ENCODE measurements at regions not wholly inside any gene's neighbourhood (a gene's known extent, or its start where the extent isn't known, plus 50 kb on each side); places are given as distances from the start of the nearest gene placed in this dataset.
"Not testable (repeated sequence)": the region's sequence is repeated elsewhere in the genome, so short reads cannot be mapped to it uniquely, and the experiment has no call there.

GRCh38 chr5:36739751-36740221, 133.4 kb downstream of the SLC1A3 start:
- H3K27ac ChIP-seq, result no peak overlapping the region
- no peak for TF ChIP-seq ZFX (IDR thresholded peaks at IDR 0.05; ENCODE audit: borderline replicate concordance)
- peak; percentile 91 for TF ChIP-seq CTCF (IDR thresholded peaks at IDR 0.05)

- no peak for TF ChIP-seq ZFX (IDR thresholded peaks at IDR 0.05; ENCODE audit: borderline replicate concordance)
- TF ChIP-seq CTCF (IDR thresholded peaks at IDR 0.05), result no peak
- H3K27ac ChIP-seq, result no peak overlapping the region
These were observed 134.0 kb downstream of the SLC1A3 start for GRCh38 chr5:36740259-36740898.

- H3K27ac ChIP-seq, result no peak overlapping the region
- TF ChIP-seq ZFX (IDR thresholded peaks at IDR 0.05; ENCODE audit: borderline replicate concordance), result no peak
These were observed 134.7 kb downstream of the SLC1A3 start for GRCh38 chr5:36741128-36741527.

DNA sequence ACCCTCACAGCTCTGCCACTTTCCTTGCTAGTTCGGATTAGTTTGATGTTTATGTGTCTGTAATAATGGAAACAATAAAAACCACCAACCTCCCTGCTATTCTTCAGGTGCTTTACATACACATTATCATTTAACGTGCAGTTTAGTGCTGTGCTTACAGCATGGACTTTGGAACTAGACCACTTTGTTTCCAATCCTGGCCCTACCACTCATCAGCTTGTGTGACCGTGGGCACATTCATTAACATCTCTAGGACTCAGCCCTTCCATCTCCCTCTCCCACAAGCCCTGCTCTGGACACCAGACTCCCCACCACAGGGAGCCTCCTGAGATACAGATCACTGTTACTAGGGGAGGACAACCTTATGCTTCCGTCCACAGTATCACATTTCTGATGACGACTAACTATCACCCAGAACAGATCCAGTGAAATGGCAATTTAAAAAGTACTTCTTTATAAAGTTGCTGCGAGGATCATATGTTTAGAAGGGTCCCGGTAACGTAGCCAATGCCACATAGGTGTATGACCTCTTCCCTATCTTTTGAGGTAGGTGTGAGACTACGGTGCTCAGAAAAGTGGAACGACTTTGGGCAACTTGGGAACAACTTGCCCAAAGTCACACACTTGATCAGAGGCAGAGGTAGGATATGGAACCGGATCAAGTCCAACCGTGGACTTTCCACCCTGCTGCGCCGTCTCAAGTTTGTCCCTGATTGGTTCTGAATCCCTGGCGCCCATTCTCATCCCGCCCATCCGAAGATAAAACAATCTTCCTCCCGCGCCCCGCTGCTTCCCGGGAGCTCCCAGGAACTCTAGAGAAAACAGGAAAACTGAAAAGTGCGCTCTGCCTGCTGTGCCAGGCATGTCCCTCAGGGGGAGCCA, 132.4 kb upstream of the NIPBL start:
- peak overlapping the region; percentile 99 for H3K27ac ChIP-seq
- no peak for TF ChIP-seq ZFX (IDR thresholded peaks at IDR 0.05; ENCODE audit: borderline replicate concordance)
- TF ChIP-seq CTCF (IDR thresholded peaks at IDR 0.05), result no peak; the same call in 1 of the 2 replicates

DNA sequence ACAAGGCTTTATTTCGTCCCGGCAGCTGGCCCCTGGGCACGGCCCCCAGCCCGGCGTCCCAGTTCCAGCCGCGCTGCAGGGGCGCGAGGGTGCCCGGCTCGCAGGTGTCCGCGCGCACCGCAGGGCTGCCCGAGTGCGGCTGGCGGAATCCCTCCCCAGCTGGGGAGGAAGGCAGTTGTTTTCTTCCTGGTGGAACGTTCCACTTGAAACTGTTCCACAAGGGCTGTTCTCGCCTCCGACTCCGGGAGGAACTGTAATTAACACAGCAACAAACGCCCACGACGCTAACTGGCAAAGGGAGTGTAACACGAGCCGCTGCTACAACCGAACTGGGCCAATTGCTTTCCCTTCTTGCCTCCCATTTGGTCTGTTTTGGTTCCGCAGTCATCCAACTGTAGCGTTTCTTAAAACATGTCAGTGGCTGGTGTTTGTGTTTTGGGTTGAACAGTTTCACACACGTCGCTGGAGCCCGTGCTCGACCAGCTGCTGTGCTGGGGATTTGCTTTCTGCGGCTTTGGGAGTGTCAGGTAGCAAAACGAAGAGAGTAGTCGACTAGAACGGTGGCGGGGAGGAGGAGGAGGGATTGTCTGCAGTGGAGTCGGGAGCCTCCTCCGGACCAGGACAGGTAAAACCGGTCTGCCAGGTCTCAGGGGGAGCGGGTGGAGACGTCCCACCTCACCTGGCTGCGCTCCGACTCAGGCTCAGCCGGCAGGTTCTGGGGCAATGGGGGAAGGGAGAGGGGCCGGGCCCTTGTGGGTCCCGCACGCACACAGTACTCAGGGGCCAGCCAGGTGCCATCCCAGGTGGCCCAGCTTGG, 131.6 kb upstream of the NIPBL start:
- no peak for TF ChIP-seq ZFX (IDR thresholded peaks at IDR 0.05; ENCODE audit: borderline replicate concordance)
- peak; percentile 80 for TF ChIP-seq CTCF (IDR thresholded peaks at IDR 0.05)
- peak overlapping the region; percentile 99 for H3K27ac ChIP-seq

DNA sequence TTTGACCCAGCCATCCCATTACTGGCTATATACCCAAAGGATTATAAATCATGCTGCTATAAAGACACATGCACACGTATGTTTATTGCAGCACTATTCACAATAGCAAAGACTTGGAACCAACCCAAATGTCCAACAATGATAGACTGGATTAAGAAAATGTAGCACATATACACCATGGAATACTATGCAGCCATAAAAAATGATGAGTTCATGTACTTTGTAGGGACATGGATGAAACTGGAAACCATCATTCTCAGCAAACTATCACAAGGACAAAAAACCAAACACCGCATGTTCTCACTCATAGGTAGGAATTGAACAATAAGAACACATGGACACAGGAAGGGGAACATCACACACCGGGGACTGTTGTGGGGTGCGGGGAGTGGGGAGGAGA, 128.8 kb upstream of the NIPBL start:
- not testable (repeated sequence) for H3K27ac ChIP-seq

- no peak overlapping the region for H3K27ac ChIP-seq
- TF ChIP-seq CTCF (IDR thresholded peaks at IDR 0.05) (no peak), ZFX (IDR thresholded peaks at IDR 0.05; ENCODE audit: borderline replicate concordance) (no peak)
These were observed 124.7 kb upstream of the NIPBL start for GRCh38 chr5:36751886-36752285.
